HG02763 (cell line): ENCODE measurements at regions not wholly inside any gene's neighbourhood (a gene's known extent, or its start where the extent isn't known, plus 50 kb on each side); places are given as distances from the start of the nearest gene placed in this dataset.

ENCODE experiments used
- ATAC-seq: cut with Tn5 transposase; IDR thresholded peaks from one replicate; pipeline ENCODE4 v1.9.1; 2021; ENCODE audit warnings: mild to moderate bottlenecking, moderate library complexity; ENCODE audit not compliant: unreplicated experiment

GRCh38 chr7:94222516-94222915 lies 172.2 kb upstream of the COL1A2 start:
- ATAC-seq: no peak

GRCh38 chr7:94223375-94224084 lies 171.2 kb upstream of the COL1A2 start:
- ATAC-seq: peak; percentile 53

GRCh38 chr7:94228223-94228622 lies 166.5 kb upstream of the COL1A2 start:
- no peak for ATAC-seq

GRCh38 chr7:94228678-94229077 lies 166.0 kb upstream of the COL1A2 start:
- no peak for ATAC-seq

- ATAC-seq: no peak
Observed at GRCh38 chr7:94231305-94231704, 163.4 kb upstream of the COL1A2 start.

GRCh38 chr7:94236960-94237359 lies 157.7 kb upstream of the COL1A2 start:
- ATAC-seq: no peak

GRCh38 chr7:94237417-94237816 lies 157.3 kb upstream of the COL1A2 start:
- ATAC-seq: no peak

GRCh38 chr7:94239661-94240234 lies 154.9 kb upstream of the COL1A2 start:
- ATAC-seq: no peak

GRCh38 chr7:94240902-94241301 lies 153.8 kb upstream of the COL1A2 start:
- no peak for ATAC-seq

GRCh38 chr7:94241402-94241925 lies 153.2 kb upstream of the COL1A2 start:
- ATAC-seq: no peak

GRCh38 chr7:94243066-94243711 lies 151.5 kb upstream of the COL1A2 start:
- ATAC-seq: no peak

GRCh38 chr7:94244760-94245159 lies 149.9 kb upstream of the COL1A2 start:
- no peak for ATAC-seq

GRCh38 chr7:94245500-94245899 lies 149.2 kb upstream of the COL1A2 start:
- no peak for ATAC-seq

GRCh38 chr7:94247970-94248369 lies 146.7 kb upstream of the COL1A2 start:
- ATAC-seq: no peak

- no peak for ATAC-seq
Observed at GRCh38 chr7:94249631-94250030, 145.1 kb upstream of the COL1A2 start.

- no peak for ATAC-seq
Observed at GRCh38 chr7:94250124-94250523, 144.6 kb upstream of the COL1A2 start.

- no peak for ATAC-seq
Observed at GRCh38 chr7:94250987-94251386, 143.7 kb upstream of the COL1A2 start.

GRCh38 chr7:94252124-94252523 lies 142.6 kb upstream of the COL1A2 start:
- ATAC-seq: no peak

GRCh38 chr7:94252971-94253370 lies 141.7 kb upstream of the COL1A2 start:
- ATAC-seq: no peak

- ATAC-seq: no peak
Observed at GRCh38 chr7:94253686-94254085, 141.0 kb upstream of the COL1A2 start.

GRCh38 chr7:94258418-94259300 lies 136.0 kb upstream of the COL1A2 start:
- no peak for ATAC-seq
